Myocyte (in vitro differentiated cells): ENCODE measurements at regions not wholly inside any gene's neighbourhood (a gene's known extent, or its start where the extent isn't known, plus 50 kb on each side); places are given as distances from the start of the nearest gene placed in this dataset.
A peak's percentile ranks its signal among the peaks of the same experiment; 100 is the strongest.

Experiments used
- DNase-seq: peaks from one replicate; pipeline ENCODE4 v3.0.0-alpha.2; 2012; ENCODE audit warnings: low read depth

DNA sequence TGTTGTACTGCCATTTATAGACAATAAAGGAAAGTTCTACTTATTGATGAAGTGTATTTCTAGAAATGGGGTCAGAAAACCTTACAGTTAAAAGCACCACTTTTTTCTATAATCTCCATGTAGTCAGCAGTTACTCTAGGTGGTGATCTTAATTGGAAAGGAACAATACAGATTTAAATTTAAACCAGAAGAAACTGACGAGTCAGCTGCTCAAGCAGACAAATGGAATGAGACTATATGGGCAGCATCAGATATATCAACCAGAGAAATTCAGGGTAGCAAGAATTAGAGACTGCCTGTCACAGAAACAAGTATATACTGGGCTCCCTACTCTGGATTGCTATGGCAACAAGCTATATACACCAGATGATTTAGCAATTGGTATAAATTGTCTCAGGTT lies 99.6 kb upstream of the SCG2 start:
- no peak for DNase-seq

DNA sequence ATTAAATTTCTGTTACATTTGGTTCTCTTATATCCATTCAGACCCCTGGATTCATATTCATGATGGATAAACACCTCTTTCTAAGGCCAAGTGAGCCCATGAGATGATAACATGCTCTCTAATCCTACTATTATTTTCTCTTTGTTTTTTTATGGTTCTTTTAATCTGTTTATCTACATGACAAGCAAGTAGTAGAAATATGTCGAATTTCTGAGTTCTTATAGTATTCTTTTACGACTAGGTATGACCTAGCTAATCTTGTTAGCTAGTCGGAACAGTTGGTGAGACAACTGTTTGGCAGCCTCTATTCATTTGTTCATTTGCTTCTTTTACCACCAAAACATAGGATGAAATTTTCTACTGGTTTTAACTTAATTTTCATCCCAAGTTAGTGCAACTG lies 98.1 kb upstream of the SCG2 start:
- no peak for DNase-seq

DNA sequence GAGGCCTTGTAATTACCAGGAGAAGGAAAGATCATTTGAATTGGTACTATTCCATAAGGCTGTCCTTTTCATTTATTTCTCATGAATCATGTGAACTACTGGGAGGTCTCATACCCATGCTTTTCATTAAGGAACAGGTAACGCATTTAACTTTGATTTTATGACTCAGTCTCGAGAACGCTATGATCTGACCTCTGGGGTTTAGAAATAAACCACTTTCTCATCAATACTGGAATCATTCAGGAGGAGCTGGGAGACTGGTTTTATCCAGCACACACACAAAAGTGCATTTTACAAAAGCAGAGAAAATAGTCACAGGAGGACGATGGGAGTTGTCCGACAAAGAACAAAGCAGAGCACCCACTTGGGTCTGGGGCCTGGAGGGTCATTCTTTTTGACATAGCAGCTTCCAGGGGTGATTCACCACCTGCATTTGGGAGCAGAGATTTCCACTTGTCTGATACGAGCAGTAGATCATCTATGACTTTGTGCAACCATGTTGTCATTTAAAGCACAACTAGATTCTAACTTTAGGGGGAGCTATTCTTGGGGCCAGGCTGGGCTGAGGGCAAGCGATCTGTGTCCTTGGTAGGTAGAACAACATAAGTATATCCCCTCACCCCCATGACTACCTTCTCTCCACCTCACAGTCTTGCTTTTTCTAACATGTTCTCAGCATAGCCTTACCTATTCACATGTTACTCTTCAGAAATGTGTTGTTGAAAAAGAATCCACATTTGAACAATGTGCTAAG lies 95.9 kb upstream of the SCG2 start:
- no peak for DNase-seq

DNA sequence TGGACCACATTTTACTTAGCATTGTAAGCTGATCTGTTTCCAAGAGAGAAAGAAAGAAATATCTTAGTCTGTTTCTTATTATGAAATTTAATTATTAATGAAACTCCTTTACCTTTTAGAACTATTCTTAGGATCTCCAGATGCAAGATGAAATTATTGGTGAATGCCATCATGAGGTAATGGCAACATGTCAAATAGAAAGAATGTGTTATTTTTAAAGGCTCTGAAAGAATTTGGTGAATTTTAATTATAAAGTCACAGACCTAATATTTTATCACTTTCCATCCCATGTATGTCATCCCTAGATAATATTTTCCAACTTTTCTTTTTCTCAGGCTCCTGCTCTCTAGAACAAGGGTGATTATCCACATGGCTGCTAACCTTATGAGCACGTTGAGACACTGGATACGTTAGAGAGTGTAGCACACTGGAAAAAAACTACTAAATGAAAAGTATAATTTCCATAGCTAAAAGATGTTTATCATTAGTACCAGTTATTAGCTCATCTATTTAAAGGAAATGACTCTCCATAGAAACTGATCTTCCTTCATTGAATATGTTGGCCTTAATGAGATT lies 95.2 kb upstream of the SCG2 start:
- no peak for DNase-seq

DNA sequence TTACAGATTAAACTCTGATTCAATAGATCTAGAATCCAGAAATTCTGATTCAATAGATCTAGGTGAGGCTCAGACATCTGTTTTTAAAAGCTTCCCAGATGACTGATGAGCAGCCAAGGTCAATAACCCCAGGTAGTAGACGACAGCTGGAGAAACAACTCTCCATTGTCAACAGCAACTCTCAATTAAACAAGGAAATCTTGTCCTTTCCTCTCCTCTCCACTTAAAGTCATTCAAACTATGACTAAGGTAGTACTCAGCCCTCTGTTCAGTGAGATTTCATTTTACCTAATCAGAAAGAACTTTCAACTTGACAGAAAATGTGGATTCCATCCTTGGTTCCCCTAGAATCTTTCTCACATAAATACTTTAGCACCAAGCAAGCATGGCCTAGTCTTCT lies 94.6 kb upstream of the SCG2 start:
- DNase-seq = no peak

DNA sequence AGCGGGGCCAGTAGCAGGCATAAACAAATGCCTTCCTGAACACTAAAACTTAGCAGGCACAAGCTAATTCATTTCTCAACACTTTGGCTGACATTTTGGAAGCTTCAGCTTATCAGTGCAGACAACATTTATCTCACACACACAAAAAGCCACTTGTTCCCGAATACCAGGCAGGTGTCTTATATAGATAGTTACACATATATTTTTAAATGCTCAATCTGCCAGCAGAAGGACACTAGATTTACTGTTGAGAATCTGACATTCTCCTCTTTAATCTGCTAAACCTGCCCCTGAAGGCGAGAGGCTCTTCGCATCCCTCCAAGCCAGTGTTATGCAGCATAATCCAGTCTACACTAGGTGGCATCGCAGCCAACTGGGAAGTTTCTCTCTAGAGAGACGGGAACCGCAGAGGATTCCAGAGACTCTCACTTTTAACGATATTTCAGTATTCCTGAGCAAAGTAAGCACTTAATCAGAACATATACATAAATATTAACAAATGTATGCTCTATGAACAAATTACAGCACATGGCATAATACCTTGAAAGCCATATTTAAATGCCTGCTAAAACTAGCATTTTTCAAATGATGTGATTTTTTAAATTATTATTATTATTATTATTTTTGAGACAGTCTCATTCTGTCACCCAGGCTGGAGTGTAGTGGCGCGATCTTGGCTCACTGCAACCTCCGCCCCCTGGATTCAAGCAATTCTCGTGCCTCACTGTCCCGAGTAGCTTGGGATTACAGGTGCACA lies 90.2 kb upstream of the SCG2 start:
- DNase-seq = peak; percentile 58

DNA sequence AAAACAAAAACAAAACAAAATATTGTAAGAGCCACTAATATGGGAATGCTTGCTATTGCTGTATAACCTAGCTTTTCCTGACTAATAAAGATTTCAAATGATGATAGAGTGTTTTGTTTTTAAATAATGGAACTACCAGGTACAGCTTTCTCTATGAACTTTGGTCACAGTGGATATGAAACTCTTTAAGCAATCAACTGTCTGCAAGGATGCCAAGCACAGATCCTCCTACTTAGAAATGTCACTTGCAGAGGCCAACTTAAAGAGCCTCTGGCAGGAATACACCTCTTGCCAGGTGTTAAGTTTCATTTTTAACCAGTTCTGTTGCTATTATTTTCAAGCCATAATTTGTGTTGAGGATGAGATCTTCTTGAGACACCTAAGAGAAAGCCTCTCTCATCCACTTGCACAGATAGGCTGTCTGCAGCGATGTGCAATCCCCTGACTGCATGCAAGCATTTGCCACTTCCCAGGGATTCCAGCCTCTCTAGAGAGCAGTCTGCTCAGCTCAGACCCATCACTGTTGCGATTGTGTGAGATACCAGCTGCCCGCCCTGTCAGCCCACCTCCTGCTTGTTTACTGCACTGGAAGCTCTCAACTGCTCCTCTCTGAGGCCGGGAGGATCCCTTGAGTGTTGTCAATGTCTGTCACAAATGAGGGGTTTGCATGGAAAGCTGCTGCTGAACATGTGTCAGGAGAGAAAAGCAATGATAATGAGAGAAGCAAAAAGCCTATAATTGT lies 86.1 kb upstream of the SCG2 start:
- DNase-seq = no peak

DNA sequence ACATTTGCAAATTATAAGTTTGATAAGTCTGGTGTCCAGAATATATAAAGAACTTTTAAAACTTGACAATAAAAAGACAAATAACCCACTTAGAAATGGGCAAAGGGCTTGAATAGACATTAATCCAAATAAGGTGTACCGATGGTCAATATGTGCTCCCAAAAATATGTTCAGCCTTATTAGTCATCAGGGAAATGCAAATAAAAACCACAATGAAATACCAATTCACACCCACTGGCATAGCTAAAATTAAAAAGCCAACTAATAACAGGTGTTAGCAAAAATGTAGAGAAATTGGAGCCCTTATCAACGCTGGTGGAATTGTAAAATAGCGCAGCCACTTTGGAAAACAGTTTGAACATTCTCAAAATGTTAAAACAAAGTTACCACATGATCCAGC lies 79.0 kb upstream of the SCG2 start:
- peak; percentile 46 for DNase-seq

DNA sequence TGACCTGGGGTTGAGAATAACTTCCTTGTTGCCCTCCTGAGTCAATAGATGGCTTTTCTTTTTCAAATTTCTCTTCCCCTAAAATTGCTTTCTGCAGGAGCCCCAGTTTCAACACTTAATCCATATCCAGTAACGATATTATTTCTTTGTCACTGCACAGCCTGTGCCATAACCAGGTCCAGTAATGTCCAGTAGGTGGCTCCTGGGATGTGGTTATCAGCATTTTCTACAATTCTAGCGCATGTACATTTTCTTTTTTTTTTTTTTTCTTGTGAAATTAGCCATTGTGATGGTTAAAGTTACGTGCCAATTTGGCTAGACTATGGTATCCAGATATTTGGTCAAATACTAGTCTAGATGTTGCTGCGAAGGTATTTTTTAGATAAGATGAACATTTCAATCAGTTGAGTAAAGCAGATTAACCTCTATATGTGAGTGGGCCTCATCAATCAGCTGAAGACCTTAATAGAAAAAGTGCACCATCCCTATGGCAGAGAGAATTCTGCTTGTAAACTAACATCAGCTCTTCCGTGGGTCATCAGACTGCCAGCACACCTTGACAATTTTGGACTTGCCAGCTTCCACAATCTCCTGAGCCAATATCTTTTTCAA lies 72.9 kb upstream of the SCG2 start:
- DNase-seq = peak; percentile 38

DNA sequence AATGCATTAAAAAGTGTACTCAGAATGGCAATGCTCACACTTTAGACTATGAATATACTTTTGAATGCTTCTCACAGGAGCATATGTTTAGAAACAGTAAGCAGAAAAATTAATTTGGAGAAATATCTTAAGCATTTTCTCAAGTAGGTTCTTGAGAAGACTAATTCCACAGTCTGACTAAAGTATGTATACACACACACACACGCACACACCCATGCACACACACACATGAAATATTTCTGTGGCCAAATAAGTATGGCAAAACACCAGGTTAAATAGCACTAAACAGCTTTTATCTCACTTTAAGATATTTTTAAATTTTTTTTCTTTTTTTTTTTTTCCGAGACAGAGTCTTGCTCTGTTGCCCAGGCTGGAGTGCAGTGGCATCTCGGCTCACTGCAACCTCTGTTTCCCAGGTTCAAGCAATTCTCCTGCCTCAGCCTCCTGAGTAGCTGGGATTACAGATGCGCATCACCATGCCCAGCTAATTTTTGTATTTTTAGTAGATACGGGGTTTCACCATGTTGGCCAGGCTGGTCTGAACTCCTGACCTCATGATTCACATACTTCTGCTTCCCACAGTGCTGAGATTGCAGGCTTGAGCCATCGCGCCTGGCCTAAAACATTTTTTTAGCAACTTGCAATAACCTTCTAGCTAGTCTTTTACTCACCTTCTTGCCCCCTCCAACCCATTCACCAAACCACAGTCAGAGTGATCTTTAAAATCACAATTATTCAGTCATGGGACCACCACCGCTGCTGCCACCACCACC lies 67.5 kb upstream of the SCG2 start:
- peak; percentile 52 for DNase-seq

DNA sequence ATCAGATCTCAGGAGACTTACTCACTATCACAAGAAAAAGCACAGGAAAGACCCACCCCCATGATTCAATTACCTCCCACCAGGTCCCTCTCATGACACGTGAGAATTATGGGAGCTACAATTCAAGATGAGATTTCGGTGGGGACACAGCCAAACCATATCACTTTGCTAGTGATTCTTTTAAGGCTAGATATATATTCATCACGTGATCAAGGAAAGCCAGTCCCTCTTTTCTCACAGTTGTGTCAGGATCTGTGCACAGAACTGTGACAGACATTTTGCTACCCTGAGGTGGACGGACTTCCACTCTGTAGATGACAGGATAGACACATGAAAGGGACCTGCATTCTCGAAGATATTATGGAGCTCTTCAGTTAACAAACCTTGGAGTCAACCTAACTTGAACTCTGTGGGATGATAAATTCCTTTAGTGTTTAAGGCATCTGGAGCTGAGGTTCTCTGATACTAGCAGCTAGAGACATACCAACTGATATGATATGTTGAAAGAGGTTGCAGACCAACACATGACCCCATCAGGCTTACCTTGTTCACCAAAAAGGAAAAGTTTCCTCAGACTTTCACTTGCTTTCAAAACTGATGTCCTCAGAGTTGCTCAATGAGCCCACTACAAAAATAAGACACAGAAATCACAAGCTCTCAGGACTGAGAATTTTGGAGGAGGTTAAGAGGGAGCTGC lies 66.3 kb upstream of the SCG2 start:
- peak; percentile 13 for DNase-seq

DNA sequence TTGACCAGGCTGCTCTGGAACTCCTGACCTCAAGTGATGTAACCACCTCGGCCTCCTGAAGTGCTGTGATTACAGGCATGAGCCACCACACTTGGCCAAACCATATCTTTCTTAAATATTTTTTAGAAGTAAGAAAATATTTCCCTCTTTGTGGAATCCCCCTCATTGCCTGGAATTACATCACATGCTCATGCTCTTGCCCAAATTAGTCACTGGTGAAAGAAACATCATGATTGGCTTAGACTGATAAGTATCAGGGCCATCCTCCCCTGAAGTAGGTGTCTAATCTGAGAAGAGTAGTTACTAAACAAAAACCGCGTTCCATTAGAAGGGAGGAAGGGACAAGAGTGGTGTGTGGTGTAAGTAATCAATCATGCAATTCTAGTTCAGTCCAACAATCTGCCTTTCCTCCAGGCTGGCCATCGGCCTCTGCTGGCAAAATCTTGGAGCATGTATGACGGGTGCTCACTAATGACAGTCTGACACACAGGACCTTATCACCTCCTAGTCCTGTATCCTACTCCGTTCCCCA lies 52.3 kb upstream of the SCG2 start:
- DNase-seq = no peak

DNA sequence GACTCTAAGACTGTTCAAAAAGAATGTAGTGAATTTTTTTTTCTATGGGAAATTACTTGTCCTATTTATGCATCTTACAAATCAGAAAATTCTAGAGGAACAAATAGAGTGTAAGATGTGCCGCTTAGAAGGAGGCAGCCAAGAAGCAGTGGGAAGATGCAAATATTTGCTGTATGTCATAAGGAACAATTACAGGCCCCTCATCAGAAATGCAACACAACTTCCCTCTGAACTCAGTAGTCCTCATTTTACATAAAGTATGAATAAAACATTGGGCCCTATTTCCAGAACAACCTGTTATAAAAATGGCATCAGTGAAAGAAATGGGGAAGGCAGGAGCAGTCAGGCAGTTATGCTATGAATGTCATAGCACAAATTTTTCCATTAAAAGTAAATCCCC lies 50.7 kb upstream of the SCG2 start:
- no peak for DNase-seq

DNA sequence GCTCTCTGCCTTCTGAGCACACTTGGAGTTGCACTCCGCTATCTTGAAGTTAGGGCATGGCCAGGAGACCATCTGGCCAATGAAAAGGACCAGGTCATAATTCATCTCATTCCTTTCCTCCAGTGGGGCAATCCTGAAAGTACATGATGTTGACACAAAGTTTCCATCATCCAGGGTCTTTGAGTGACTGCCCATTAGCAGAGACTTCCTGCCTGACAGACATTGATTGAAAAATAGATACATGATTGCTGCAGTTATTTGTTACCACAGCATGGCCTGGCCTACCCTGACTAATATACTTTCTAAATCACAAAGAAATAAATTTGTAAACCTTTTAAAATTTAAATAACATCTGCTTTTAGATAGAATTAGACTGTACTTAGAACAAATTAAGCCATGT lies 50.0 kb upstream of the SCG2 start:
- no peak for DNase-seq
